ENCODE measurements at regions not wholly inside any gene's neighbourhood (a gene's known extent, or its start where the extent isn't known, plus 50 kb on each side); places are given as distances from the start of the nearest gene placed in this dataset.

DNA sequence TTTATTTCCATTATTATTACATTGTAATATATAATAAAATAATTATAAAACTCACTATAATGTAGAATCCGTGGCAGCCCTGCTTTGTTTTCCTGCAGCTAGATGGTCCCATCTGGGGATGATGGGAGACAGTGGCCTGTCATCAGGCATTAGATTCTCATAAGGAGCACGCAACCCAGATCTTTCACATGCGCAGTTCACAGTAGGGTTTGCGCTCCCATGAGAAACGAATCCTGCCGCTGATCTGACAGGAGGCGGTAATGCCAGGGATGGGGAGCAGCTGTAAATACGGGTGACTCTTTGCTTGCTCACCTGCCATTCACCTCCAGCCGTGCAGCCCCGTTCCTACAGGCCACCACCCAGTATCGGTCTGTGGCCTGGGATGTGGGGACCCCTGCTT is 1879.3 kb upstream of the WWC1 start:
- Mint-ChIP-seq H3K4me1 (no peaks in the 10 kb centered on the region), H3K27me3 (ENCODE audit: low read depth in 2 of 2) (no peaks in the 10 kb centered on the region), H3K36me3 (peaks cover 7% of the 10 kb centered on the region), H3K4me3 (no peak overlapping the region), H3K9me3 (peaks cover 17 to 27% of the 10 kb centered on the region in 2 donors), H3K27ac (no peak overlapping the region)
- Histone ChIP-seq H3K4me3 (ENCODE audit: low read length) (no peak overlapping the region), H3K27ac (ENCODE audit: low read length) (no peak overlapping the region), H3K36me3 (ENCODE audit: control insufficient read depth, insufficient read depth, low read length) (no peaks in the 10 kb centered on the region), H3K27me3 (ENCODE audit: control insufficient read depth, insufficient read depth, low read length) (no peaks in the 10 kb centered on the region), H3K9me3 (ENCODE audit: control insufficient read depth, insufficient read depth, low read length) (no peaks in the 10 kb centered on the region), H3K4me1 (ENCODE audit: control insufficient read depth, insufficient read depth, low read length) (no peaks in the 10 kb centered on the region)
- intact Hi-C loops (cut with micrococcal nuclease), result no loop called here
- DNase-seq (no peak), ATAC-seq (no peak)
- TF ChIP-seq, protein P1, sequence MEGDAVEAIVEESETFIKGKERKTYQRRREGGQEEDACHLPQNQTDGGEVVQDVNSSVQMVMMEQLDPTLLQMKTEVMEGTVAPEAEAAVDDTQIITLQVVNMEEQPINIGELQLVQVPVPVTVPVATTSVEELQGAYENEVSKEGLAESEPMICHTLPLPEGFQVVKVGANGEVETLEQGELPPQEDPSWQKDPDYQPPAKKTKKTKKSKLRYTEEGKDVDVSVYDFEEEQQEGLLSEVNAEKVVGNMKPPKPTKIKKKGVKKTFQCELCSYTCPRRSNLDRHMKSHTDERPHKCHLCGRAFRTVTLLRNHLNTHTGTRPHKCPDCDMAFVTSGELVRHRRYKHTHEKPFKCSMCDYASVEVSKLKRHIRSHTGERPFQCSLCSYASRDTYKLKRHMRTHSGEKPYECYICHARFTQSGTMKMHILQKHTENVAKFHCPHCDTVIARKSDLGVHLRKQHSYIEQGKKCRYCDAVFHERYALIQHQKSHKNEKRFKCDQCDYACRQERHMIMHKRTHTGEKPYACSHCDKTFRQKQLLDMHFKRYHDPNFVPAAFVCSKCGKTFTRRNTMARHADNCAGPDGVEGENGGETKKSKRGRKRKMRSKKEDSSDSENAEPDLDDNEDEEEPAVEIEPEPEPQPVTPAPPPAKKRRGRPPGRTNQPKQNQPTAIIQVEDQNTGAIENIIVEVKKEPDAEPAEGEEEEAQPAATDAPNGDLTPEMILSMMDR (IDR thresholded peaks at IDR 0.05), result no peak
- 88% methylated on average over 11 of the region's 11 CpGs for WGBS (ENCODE audit: insufficient coverage)

- Histone ChIP-seq H3K4me3 (ENCODE audit: low read length) (no peak overlapping the region), H3K9me3 (ENCODE audit: control insufficient read depth, insufficient read depth, low read length) (no peaks in the 10 kb centered on the region), H3K4me1 (ENCODE audit: control insufficient read depth, insufficient read depth, low read length) (no peaks in the 10 kb centered on the region), H3K27me3 (ENCODE audit: control insufficient read depth, insufficient read depth, low read length) (no peaks in the 10 kb centered on the region), H3K36me3 (ENCODE audit: control insufficient read depth, insufficient read depth, low read length) (no peaks in the 10 kb centered on the region), H3K27ac (ENCODE audit: low read length) (no peak overlapping the region)
- no peak for DNase-seq
- H3K4me3 Mint-ChIP-seq, result no peak overlapping the region
- no peaks in the 10 kb centered on the region for H3K4me1 Mint-ChIP-seq
- no CpG with 5 or more reads among the region's 3 CpGs for WGBS (ENCODE audit: insufficient coverage)
- no peak for ATAC-seq
- intact Hi-C loops (cut with micrococcal nuclease), result no loop called here
- TF ChIP-seq, protein P1 (IDR thresholded peaks at IDR 0.05), result no peak
- peaks cover 15 to 38% of the 10 kb centered on the region in 2 donors for H3K9me3 Mint-ChIP-seq
- no peak overlapping the region for H3K27ac Mint-ChIP-seq
- H3K27me3 Mint-ChIP-seq (ENCODE audit: low read depth in 2 of 2), result no peaks in the 10 kb centered on the region
- peaks cover 10% of the 10 kb centered on the region for H3K36me3 Mint-ChIP-seq
These were observed 1864.2 kb upstream of the WWC1 start for GRCh38 chr5:166427211-166427610.

- intact Hi-C loops (cut with micrococcal nuclease), result no loop called here
- Mint-ChIP-seq H3K36me3 (peaks cover 13% of the 10 kb centered on the region), H3K4me3 (no peak overlapping the region), H3K27me3 (ENCODE audit: low read depth in 2 of 2) (no peaks in the 10 kb centered on the region), H3K4me1 (no peaks in the 10 kb centered on the region), H3K9me3 (peaks cover 17 to 44% of the 10 kb centered on the region in 2 donors), H3K27ac (no peak overlapping the region)
- DNase-seq (no peak), ATAC-seq (no peak)
- H3K27ac ChIP-seq (ENCODE audit: low read length), result no peak overlapping the region
- H3K4me1 ChIP-seq (ENCODE audit: control insufficient read depth, insufficient read depth, low read length), result no peaks in the 10 kb centered on the region
- H3K36me3 ChIP-seq (ENCODE audit: control insufficient read depth, insufficient read depth, low read length), result no peaks in the 10 kb centered on the region
- H3K4me3 ChIP-seq (ENCODE audit: low read length), result no peak overlapping the region
- 100% methylated on average over 2 of the region's 2 CpGs for whole genome bisulfite sequencing (ENCODE audit: insufficient coverage)
- H3K27me3 ChIP-seq (ENCODE audit: control insufficient read depth, insufficient read depth, low read length), result no peaks in the 10 kb centered on the region
- TF ChIP-seq, protein P1 (IDR thresholded peaks at IDR 0.05), result no peak
- H3K9me3 ChIP-seq (ENCODE audit: control insufficient read depth, insufficient read depth, low read length), result no peaks in the 10 kb centered on the region
These were observed 1863.1 kb upstream of the WWC1 start for GRCh38 chr5:166428264-166428803.

Measured in natural killer cell (primary cell).